ENCODE measurements at regions not wholly inside any gene's neighbourhood (a gene's known extent, or its start where the extent isn't known, plus 50 kb on each side); places are given as distances from the start of the nearest gene placed in this dataset.

DNA sequence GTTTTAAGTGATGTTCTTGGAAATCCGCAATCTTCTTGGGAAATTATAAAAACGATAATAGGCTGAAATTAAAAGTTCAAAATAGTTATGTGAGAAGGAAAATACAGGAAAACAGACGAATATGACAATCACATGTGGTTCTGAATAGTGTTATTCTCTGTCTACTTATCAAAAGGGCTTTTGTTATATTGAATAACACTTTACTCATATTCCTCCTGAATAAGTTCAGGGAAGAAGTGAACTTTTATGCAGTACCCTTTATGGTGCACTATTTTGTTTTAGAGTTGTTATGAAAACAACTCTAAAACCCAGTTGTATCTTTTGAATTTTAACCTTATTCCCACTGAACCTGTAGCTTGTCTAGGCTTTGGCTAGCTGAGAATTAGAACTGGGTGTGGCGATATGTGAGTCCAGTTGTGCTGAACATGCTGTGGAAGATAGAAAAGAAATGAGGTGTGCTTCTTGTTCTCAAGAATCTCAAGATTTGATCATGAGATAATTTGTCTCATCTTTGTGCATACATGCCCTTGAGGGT, 384.4 kb downstream of the LMO7 start:
- in situ Hi-C loops (cut with MboI; ENCODE audit: low sequenced_read_pairs, unreplicated experiment) = loop anchor here (25.0 kb wide), 1 partner anchor 892 kb away; no protein-coding TSS in a partner anchor
- no peak for DNase-seq (ENCODE audit: low spot score)
- TF ChIP-seq, protein P1, sequence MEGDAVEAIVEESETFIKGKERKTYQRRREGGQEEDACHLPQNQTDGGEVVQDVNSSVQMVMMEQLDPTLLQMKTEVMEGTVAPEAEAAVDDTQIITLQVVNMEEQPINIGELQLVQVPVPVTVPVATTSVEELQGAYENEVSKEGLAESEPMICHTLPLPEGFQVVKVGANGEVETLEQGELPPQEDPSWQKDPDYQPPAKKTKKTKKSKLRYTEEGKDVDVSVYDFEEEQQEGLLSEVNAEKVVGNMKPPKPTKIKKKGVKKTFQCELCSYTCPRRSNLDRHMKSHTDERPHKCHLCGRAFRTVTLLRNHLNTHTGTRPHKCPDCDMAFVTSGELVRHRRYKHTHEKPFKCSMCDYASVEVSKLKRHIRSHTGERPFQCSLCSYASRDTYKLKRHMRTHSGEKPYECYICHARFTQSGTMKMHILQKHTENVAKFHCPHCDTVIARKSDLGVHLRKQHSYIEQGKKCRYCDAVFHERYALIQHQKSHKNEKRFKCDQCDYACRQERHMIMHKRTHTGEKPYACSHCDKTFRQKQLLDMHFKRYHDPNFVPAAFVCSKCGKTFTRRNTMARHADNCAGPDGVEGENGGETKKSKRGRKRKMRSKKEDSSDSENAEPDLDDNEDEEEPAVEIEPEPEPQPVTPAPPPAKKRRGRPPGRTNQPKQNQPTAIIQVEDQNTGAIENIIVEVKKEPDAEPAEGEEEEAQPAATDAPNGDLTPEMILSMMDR (IDR thresholded peaks at IDR 0.05; ENCODE audit: borderline replicate concordance, control extremely low read depth, extremely low read depth, insufficient read depth, missing control alignments) = no peak

DNA sequence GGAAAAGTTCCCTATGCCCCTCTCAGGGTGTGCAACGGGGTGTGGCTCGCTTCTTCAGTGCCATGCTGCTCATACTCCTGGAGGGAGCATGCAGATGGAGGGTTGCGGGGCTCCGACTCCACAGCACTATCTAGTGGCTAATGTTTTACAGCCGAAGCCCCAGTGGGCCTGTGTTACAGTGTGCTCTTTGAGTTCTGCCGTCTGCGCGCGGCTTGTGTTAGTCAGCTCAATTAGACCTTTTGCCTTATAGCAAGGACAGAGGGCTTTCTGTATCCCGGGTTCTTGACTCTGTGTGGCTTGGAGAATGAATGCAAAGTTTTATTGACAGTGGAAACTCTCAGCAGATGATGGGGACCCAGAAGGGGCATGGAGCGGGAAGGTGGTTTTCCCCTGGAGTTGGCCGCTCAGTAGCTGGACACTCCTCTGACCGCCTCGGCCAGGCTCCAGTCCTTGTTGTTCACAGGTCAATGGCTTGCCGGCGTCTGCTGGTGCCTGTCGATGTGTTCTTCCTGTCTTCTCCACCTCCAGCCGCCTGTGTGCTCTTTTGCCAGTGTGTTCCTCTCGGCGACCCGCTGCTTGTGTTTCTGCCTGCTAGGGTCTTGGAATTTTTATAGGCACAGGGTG, 383.4 kb downstream of the LMO7 start:
- in situ Hi-C loops (cut with MboI; ENCODE audit: low sequenced_read_pairs, unreplicated experiment) = loop anchor here (10.0 to 25.0 kb wide), 3 partner anchors 145 to 893 kb away; no protein-coding TSS in a partner anchor
- TF ChIP-seq, protein P1 (IDR thresholded peaks at IDR 0.05; ENCODE audit: borderline replicate concordance, control extremely low read depth, extremely low read depth, insufficient read depth, missing control alignments) = peak; percentile 28
- no peak for DNase-seq (ENCODE audit: low spot score)

DNA sequence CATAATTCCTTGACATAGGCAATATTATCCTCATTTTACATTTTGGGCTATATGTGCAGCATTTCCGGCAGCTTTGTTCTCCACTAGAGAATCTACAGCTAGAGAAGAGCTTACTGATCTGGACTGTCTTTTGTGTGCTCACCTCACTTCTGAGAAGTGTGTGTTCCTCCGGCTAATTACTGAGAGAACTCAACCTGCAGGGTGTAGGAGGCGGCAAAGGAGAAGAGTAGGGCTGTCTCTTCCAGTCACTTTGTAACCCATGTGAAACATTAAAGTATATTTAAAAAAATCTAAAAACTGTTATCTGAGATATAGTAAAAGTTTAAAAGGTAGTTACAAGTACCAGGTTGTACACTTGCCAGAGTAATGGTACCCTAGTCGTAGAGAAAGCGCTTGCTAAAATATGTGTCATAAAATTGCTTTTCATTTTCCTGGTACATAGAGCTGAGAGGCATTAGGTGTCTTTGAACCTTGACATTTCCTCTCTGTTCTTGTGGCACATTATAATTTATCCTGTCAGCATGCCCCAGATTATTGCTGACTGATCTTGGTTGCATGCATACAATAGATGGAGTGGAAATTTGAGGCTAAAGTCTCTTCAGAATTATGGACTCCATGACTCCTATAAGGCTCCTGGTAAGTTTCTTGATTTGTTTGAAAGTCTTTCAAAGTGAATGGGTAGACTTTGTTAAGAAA, 381.9 kb downstream of the LMO7 start:
- in situ Hi-C loops (cut with MboI; ENCODE audit: low sequenced_read_pairs, unreplicated experiment) = loop anchor here (10.0 to 25.0 kb wide), 3 partner anchors 143 to 894 kb away; no protein-coding TSS in a partner anchor

DNA sequence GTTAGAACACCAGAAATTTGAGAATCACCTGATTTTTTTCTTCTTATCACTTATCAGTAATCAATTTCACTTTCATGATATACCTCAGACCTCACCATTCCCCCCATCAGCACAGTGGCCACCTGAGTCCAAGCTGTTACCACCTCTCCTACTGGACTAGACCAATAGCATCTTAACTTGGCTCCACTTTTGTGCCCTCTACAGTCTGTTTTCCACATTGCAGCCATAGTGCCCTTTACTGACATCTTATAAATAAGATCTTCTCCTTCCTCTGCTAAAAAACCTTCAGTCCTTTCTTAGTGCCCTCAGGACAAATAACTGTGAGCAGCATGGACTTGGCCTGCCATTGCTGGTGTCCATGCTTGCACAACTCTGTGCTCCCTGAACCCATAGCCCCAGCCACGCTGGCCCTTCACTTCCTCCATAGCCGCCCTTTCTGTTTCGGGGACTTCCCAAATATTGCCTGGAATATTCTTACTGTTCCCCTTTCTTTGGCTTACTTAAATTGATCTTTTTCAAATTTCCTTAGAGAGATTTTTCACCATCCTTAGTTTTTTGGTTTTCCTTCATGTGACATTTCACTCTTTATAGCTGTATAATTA, 380.8 kb downstream of the LMO7 start:
- TF ChIP-seq, protein P1 (IDR thresholded peaks at IDR 0.05; ENCODE audit: borderline replicate concordance, control extremely low read depth, extremely low read depth, insufficient read depth, missing control alignments) = peak; percentile 57
- in situ Hi-C loops (cut with MboI; ENCODE audit: low sequenced_read_pairs, unreplicated experiment) = loop anchor here (10.0 to 25.0 kb wide), 3 partner anchors 142 to 895 kb away; no protein-coding TSS in a partner anchor
- DNase-seq (ENCODE audit: low spot score) = peak; percentile 16

More for the DNA sequence above, 381.9 kb downstream of the LMO7 start:
- DNase-seq (ENCODE audit: low spot score) = no peak
- TF ChIP-seq, protein P1 (IDR thresholded peaks at IDR 0.05; ENCODE audit: borderline replicate concordance, control extremely low read depth, extremely low read depth, insufficient read depth, missing control alignments) = no peak

DNA sequence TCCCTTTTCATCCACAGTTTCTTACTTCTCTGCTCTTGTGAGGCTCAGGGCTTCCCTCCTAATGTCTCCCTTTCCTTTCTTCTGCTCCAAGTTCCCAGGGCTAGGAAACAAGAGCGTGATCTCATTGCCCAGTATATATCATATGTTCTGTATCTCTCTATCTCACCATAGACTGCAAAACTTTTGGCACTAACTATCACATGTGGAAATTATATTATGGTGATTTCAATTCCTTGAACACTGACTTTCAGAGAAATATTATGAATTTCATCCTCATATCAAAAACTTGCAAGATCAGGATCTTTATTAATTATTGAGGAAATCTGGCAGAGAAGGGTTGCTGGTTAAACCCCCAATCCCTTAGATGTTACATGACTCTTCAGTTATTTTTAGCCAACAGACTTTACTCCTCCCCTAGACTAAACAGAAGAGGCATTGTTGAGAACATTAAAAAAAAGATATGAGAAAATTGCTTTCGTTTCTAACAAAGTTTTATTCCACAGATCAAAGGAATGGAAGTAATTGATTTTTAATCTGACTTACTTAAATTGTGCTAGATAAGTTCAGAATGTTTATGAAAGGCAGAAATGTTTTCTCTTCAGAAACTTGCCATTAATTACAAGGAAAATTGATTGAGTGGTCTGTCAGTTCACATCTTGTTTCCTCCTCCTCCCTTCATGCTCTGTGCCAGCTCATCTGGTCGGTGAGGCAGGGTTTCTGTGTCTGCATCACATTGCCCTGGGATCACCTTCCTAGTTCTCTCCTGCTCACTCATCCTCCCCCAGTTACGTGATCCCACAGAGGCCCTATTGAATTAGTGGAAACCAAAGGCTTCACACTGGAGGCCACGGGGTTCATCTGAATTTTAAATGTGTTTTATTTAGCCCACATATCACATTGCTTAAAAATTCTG, 378.5 kb downstream of the LMO7 start:
- no peak for DNase-seq (ENCODE audit: low spot score)
- in situ Hi-C loops (cut with MboI; ENCODE audit: low sequenced_read_pairs, unreplicated experiment) = loop anchor here (10.0 to 25.0 kb wide), 3 partner anchors 140 to 898 kb away; no protein-coding TSS in a partner anchor

More for the DNA sequence above, 378.5 kb downstream of the LMO7 start:
- TF ChIP-seq, protein P1 (IDR thresholded peaks at IDR 0.05; ENCODE audit: borderline replicate concordance, control extremely low read depth, extremely low read depth, insufficient read depth, missing control alignments) = no peak

Data from GM13976 (cell line).